ENCODE measurements at regions not wholly inside any gene's neighbourhood (a gene's known extent, or its start where the extent isn't known, plus 50 kb on each side); places are given as distances from the start of the nearest gene placed in this dataset.

- no TSS peak for BruUV-seq (replicated peaks)
- no peak overlapping the region for H3K4me2 ChIP-seq (ENCODE audit: low read length)
- ChIA-PET POLR2A (no interaction called here), CTCF (ENCODE audit: unreplicated experiment) (no interaction called here)
- DNase-seq (ENCODE audit: low spot score): no peak
- no peak for TF ChIP-seq CTCF (conservative IDR thresholded peaks at IDR 0.05; ENCODE audit: low read length)
- TF ChIP-seq EZH2phosphoT487 (IDR thresholded peaks at IDR 0.05; ENCODE audit: borderline replicate concordance, low read depth, low read length): no peak
- no peak overlapping the region for H3K27ac ChIP-seq (ENCODE audit: low read depth, low read length, poor library complexity, severe bottlenecking)
- H3K4me1 ChIP-seq (ENCODE audit: insufficient read depth, low read length, poor library complexity, severe bottlenecking): no peaks in the 10 kb centered on the region
- H3K9me3 ChIP-seq (ENCODE audit: low read length): no peaks in the 10 kb centered on the region
- no peaks in the 10 kb centered on the region for H3K36me3 ChIP-seq (ENCODE audit: insufficient read depth, low read length)
- no peak overlapping the region for H3K4me3 ChIP-seq (ENCODE audit: low read depth, low read length, poor library complexity, severe bottlenecking)
- intact Hi-C loops (cut with micrococcal nuclease; ENCODE audit: unreplicated experiment): no loop called here
- no peak overlapping the region for H2AFZ ChIP-seq (ENCODE audit: low read length)
- no peaks in the 10 kb centered on the region for H4K20me1 ChIP-seq (ENCODE audit: insufficient read depth, low read length)
- H3K79me2 ChIP-seq (ENCODE audit: insufficient read depth, low read depth, low read length): no peaks in the 10 kb centered on the region
- no peaks in the 10 kb centered on the region for H3K9me2 ChIP-seq (ENCODE audit: insufficient read depth, low read length)
Measured at GRCh38 chr15:39506146-39506545, 74.7 kb upstream of the THBS1 start.

GRCh38 chr15:39508536-39508935, 72.3 kb upstream of the THBS1 start:
- H3K4me2 ChIP-seq (ENCODE audit: low read length): no peak overlapping the region
- H2AFZ ChIP-seq (ENCODE audit: low read length): no peak overlapping the region
- no peaks in the 10 kb centered on the region for H3K36me3 ChIP-seq (ENCODE audit: insufficient read depth, low read length)
- no peak for DNase-seq (ENCODE audit: low spot score)
- H4K20me1 ChIP-seq (ENCODE audit: insufficient read depth, low read length): no peaks in the 10 kb centered on the region
- CTCF ChIA-PET (ENCODE audit: unreplicated experiment): no interaction called here
- no peaks in the 10 kb centered on the region for H3K9me3 ChIP-seq (ENCODE audit: low read length)
- no peaks in the 10 kb centered on the region for H3K9me2 ChIP-seq (ENCODE audit: insufficient read depth, low read length)
- no peak overlapping the region for H3K4me3 ChIP-seq (ENCODE audit: low read depth, low read length, poor library complexity, severe bottlenecking)
- POLR2A ChIA-PET: interaction anchor here (0.7 kb wide), 2 partner anchors 15 to 192 kb away, joined by 3 read pairs; no protein-coding TSS in a partner anchor
- no peak overlapping the region for H3K27ac ChIP-seq (ENCODE audit: low read depth, low read length, poor library complexity, severe bottlenecking)
- intact Hi-C loops (cut with micrococcal nuclease; ENCODE audit: unreplicated experiment): no loop called here
- no peak for TF ChIP-seq EZH2phosphoT487 (IDR thresholded peaks at IDR 0.05; ENCODE audit: borderline replicate concordance, low read depth, low read length)
- TF ChIP-seq CTCF (conservative IDR thresholded peaks at IDR 0.05; ENCODE audit: low read length): no peak
- no peaks in the 10 kb centered on the region for H3K4me1 ChIP-seq (ENCODE audit: insufficient read depth, low read length, poor library complexity, severe bottlenecking)
- BruUV-seq (replicated peaks): no TSS peak
- H3K79me2 ChIP-seq (ENCODE audit: insufficient read depth, low read depth, low read length): no peaks in the 10 kb centered on the region

- BruUV-seq (replicated peaks): no TSS peak
- no peak overlapping the region for H2AFZ ChIP-seq (ENCODE audit: low read length)
- H3K27ac ChIP-seq (ENCODE audit: low read depth, low read length, poor library complexity, severe bottlenecking): no peak overlapping the region
- no peak overlapping the region for H3K4me2 ChIP-seq (ENCODE audit: low read length)
- no peaks in the 10 kb centered on the region for H3K9me2 ChIP-seq (ENCODE audit: insufficient read depth, low read length)
- intact Hi-C loops (cut with micrococcal nuclease; ENCODE audit: unreplicated experiment): no loop called here
- no peaks in the 10 kb centered on the region for H3K36me3 ChIP-seq (ENCODE audit: insufficient read depth, low read length)
- no peak overlapping the region for H3K4me3 ChIP-seq (ENCODE audit: low read depth, low read length, poor library complexity, severe bottlenecking)
- no peak for DNase-seq (ENCODE audit: low spot score)
- no peaks in the 10 kb centered on the region for H4K20me1 ChIP-seq (ENCODE audit: insufficient read depth, low read length)
- peaks cover 4% of the 10 kb centered on the region; the same call in 1 of the 2 replicates for H3K9me3 ChIP-seq (ENCODE audit: low read length)
- H3K4me1 ChIP-seq (ENCODE audit: insufficient read depth, low read length, poor library complexity, severe bottlenecking): no peaks in the 10 kb centered on the region
- ChIA-PET POLR2A (no interaction called here), CTCF (ENCODE audit: unreplicated experiment) (no interaction called here)
- TF ChIP-seq EZH2phosphoT487 (IDR thresholded peaks at IDR 0.05; ENCODE audit: borderline replicate concordance, low read depth, low read length) (no peak), CTCF (conservative IDR thresholded peaks at IDR 0.05; ENCODE audit: low read length) (no peak)
- no peaks in the 10 kb centered on the region for H3K79me2 ChIP-seq (ENCODE audit: insufficient read depth, low read depth, low read length)
Measured at GRCh38 chr15:39510001-39510701, 70.7 kb upstream of the THBS1 start.

Data from OCI-LY7 (cell line).